MM.1S (cell line): ENCODE measurements at regions not wholly inside any gene's neighbourhood (a gene's known extent, or its start where the extent isn't known, plus 50 kb on each side); places are given as distances from the start of the nearest gene placed in this dataset.

Experiments
- DNase-seq: peaks from one replicate; pipeline ENCODE4 v3.0.0-alpha.2; 2015
- H2AFZ ChIP-seq: fragments of 300-600 bp; sonication (generic); 2 replicates; pipeline ENCODE4 v1.6.0; 2016; ENCODE audit warnings: antibody characterized with exemption, low read length
- H3F3A ChIP-seq: fragments of 300-600 bp; sonication (generic); 2 replicates; pipeline ENCODE4 v1.6.1; 2016; ENCODE audit warnings: mild to moderate bottlenecking, antibody characterized with exemption, low read length, moderate library complexity, mixed read lengths; ENCODE audit not compliant: insufficient read depth
- H3K27ac ChIP-seq: fragments of 300-600 bp; sonication (generic); 2 replicates; pipeline ENCODE4 v1.5.1; 2016; ENCODE audit warnings: mild to moderate bottlenecking, low read length
- H3K27me3 ChIP-seq: fragments of 300-600 bp; sonication (generic); replicated peaks from 2 replicates; pipeline ENCODE4 v1.6.0; 2016; ENCODE audit warnings: low read length; ENCODE audit not compliant: insufficient read depth
- H3K36me3 ChIP-seq: fragments of 300-600 bp; sonication (generic); replicated peaks from 2 replicates; pipeline ENCODE4 v1.6.1; 2016; ENCODE audit warnings: mild to moderate bottlenecking, low read length, mixed read lengths; ENCODE audit not compliant: insufficient read depth
- H3K4me1 ChIP-seq: fragments of 300-600 bp; sonication (generic); 2 replicates; pipeline ENCODE4 v1.6.1; 2016; ENCODE audit warnings: low read length, mixed read lengths
- H3K4me2 ChIP-seq: fragments of 300-600 bp; sonication (generic); 2 replicates; pipeline ENCODE4 v1.6.0; 2016; ENCODE audit warnings: low read depth, low read length
- H3K4me3 ChIP-seq: fragments of 300-600 bp; sonication (generic); 2 replicates; pipeline ENCODE4 v1.5.1; 2016; ENCODE audit warnings: low read length, mixed read lengths
- H3K79me2 ChIP-seq: fragments of 300-600 bp; sonication (generic); 2 replicates; pipeline ENCODE4 v1.6.1; 2016; ENCODE audit warnings: mixed run types, low read length, mixed read lengths
- H3K9ac ChIP-seq: fragments of 300-600 bp; sonication (generic); 2 replicates; pipeline ENCODE4 v1.6.1; 2016; ENCODE audit warnings: low read length, mixed read lengths
- H3K9me2 ChIP-seq: fragments of 300-600 bp; sonication (generic); replicated peaks from 2 replicates; pipeline ENCODE4 v1.6.1; 2016; ENCODE audit warnings: mild to moderate bottlenecking, low read length, mixed read lengths; ENCODE audit not compliant: insufficient read depth
- H3K9me3 ChIP-seq: fragments of 300-600 bp; sonication (generic); replicated peaks from 2 replicates; pipeline ENCODE4 v1.6.1; 2016; ENCODE audit warnings: mild to moderate bottlenecking, low read length, mixed read lengths; ENCODE audit not compliant: insufficient read depth
- H4K20me1 ChIP-seq: fragments of 300-600 bp; sonication (generic); 2 replicates; pipeline ENCODE4 v1.6.1; 2016; ENCODE audit warnings: mild to moderate bottlenecking, low read length, moderate library complexity, mixed read lengths; ENCODE audit not compliant: insufficient read depth
- EZH2 ChIP-seq: fragments of 300-600 bp; sonication (generic); optimal IDR thresholded peaks from 2 replicates; pipeline ENCODE3; 2017; ENCODE audit warnings: low read depth, mild to moderate bottlenecking, antibody characterized with exemption, low read length, mixed read lengths
- EZH2phosphoT487 ChIP-seq: fragments of 300-600 bp; sonication (generic); IDR thresholded peaks from 2 replicates; pipeline ENCODE4 v1.6.1; 2018; ENCODE audit warnings: antibody characterized with exemption, low read length
- TF ChIP-seq, protein P1 (sequence below): fragments of 300-600 bp; sonication (generic); IDR thresholded peaks from 2 replicates; pipeline ENCODE4 v1.5.1; 2016; ENCODE audit warnings: antibody characterized with exemption, low read length, mixed read lengths

DNA sequence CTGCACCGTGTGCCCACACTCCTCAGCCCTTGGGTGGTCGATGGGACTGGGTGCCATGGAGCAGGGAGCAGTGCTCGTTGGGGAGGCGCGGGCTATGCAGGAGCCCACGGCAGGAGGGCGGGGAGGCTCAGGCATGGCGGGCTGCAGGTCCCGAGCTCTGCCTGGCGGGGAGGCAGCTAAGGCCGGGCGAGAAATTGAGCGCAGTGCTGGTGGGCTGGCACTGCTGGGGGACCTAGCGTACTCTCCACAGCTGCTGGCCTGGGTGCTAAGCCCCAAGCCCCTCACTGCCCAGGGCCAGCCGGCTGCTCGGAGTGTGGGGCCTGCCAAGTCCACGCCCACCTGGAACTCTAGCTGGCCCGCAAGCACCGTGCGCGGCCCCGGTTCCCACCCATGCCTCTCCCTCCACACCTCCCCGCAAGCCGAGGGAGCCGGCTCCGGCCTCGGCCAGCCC lies 55.9 kb upstream of the ECI2 start:
- Histone ChIP-seq H3K9me3 (no peaks in the 10 kb centered on the region), H3K27ac (no peak overlapping the region), H2AFZ (no peak overlapping the region), H3K27me3 (no peaks in the 10 kb centered on the region), H3K4me3 (no peak overlapping the region), H3K4me1 (no peaks in the 10 kb centered on the region), H3K4me2 (no peak overlapping the region), H3K9me2 (no peaks in the 10 kb centered on the region), H4K20me1 (no peaks in the 10 kb centered on the region), H3K79me2 (no peaks in the 10 kb centered on the region), H3K9ac (no peak overlapping the region), H3K36me3 (no peaks in the 10 kb centered on the region), H3F3A (no peaks in the 10 kb centered on the region)
- TF ChIP-seq EZH2phosphoT487 = no peak
- TF ChIP-seq, protein P1, sequence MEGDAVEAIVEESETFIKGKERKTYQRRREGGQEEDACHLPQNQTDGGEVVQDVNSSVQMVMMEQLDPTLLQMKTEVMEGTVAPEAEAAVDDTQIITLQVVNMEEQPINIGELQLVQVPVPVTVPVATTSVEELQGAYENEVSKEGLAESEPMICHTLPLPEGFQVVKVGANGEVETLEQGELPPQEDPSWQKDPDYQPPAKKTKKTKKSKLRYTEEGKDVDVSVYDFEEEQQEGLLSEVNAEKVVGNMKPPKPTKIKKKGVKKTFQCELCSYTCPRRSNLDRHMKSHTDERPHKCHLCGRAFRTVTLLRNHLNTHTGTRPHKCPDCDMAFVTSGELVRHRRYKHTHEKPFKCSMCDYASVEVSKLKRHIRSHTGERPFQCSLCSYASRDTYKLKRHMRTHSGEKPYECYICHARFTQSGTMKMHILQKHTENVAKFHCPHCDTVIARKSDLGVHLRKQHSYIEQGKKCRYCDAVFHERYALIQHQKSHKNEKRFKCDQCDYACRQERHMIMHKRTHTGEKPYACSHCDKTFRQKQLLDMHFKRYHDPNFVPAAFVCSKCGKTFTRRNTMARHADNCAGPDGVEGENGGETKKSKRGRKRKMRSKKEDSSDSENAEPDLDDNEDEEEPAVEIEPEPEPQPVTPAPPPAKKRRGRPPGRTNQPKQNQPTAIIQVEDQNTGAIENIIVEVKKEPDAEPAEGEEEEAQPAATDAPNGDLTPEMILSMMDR = no peak
- no peak for DNase-seq

DNA sequence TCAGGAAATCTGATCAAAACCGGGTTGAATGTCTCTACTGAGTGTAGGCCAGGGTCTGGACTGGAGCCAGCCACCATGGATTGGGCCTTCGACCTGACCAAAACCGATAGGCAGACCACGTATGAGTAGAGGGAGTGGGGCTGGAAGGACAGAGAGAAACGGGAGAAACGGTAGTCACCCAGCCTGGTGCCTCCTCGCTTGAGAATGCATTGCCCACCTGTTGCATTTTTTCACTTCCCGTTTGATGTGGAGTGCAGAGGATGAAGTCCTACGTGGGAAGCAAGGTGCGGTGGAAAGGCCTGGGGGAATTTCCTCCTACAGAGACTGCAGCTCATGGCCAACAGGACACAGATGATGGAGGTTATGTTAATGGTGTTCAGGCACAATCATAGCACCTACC lies 53.9 kb upstream of the ECI2 start:
- Histone ChIP-seq H4K20me1 (no peaks in the 10 kb centered on the region), H2AFZ (no peak overlapping the region), H3K9ac (no peak overlapping the region), H3F3A (no peaks in the 10 kb centered on the region), H3K4me2 (no peak overlapping the region), H3K36me3 (no peaks in the 10 kb centered on the region), H3K9me3 (no peaks in the 10 kb centered on the region), H3K27me3 (no peaks in the 10 kb centered on the region), H3K27ac (no peak overlapping the region), H3K4me3 (no peak overlapping the region), H3K79me2 (no peaks in the 10 kb centered on the region), H3K4me1 (no peaks in the 10 kb centered on the region), H3K9me2 (no peaks in the 10 kb centered on the region)
- TF ChIP-seq, protein P1 = no peak
- TF ChIP-seq EZH2 (no peak), EZH2phosphoT487 (no peak)
- DNase-seq = no peak

DNA sequence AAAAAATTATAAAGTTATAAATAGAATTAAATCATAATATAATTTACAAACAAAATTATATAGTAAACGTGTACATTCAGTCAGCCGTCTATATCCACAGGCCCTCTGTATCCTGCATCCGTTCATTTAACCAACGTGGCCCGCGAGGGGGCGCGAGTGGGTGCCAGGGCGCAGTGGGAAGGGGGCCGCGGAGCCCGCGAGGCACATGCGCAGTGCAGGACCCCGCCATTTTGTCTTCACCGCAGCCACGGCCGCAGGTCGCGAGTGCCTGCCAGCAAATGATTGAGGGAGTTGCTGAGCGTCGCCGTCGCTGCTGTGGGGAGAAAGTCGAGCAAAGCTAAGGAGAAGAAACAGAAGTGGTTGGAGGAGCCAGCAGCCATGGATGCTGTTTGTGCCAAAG lies 53.4 kb upstream of the ECI2 start:
- Histone ChIP-seq H3F3A (no peaks in the 10 kb centered on the region), H3K79me2 (no peaks in the 10 kb centered on the region), H3K9me3 (no peaks in the 10 kb centered on the region), H3K4me1 (no peaks in the 10 kb centered on the region), H3K4me3 (no peak overlapping the region), H4K20me1 (no peaks in the 10 kb centered on the region), H3K9ac (no peak overlapping the region), H3K27me3 (no peaks in the 10 kb centered on the region), H3K36me3 (no peaks in the 10 kb centered on the region), H3K4me2 (no peak overlapping the region), H2AFZ (no peak overlapping the region), H3K27ac (no peak overlapping the region), H3K9me2 (no peaks in the 10 kb centered on the region)
- TF ChIP-seq EZH2phosphoT487 (no peak), EZH2 (no peak)
- TF ChIP-seq, protein P1 = no peak
- no peak for DNase-seq
